ENCODE measurements at regions not wholly inside any gene's neighbourhood (a gene's known extent, or its start where the extent isn't known, plus 50 kb on each side); places are given as distances from the start of the nearest gene placed in this dataset.

- H3K9me3 Mint-ChIP-seq (ENCODE audit: insufficient read depth) = peaks cover 7% of the 10 kb centered on the region
- no peak overlapping the region for H3K4me3 ChIP-seq (ENCODE audit: control extremely low read depth in 1 of 5, extremely low read depth in 1 of 5, insufficient read depth in 1 of 5, low read depth in 2 of 5, low read length in 4 of 5)
- H3K36me3 ChIP-seq (replicated peaks in 1 of 2; ENCODE audit: control extremely low read depth in 1 of 2, control insufficient read depth in 1 of 2, extremely low read depth in 1 of 2, insufficient read depth in 2 of 2, low read length in 1 of 2) = no peaks in the 10 kb centered on the region
- H3K4me1 Mint-ChIP-seq = no peaks in the 10 kb centered on the region
- H3K4me2 ChIP-seq (replicated peaks; ENCODE audit: low read depth, low read length, poor library complexity, severe bottlenecking) = no peak overlapping the region
- no peaks in the 10 kb centered on the region for H3K27me3 ChIP-seq (replicated peaks in 1 of 4; ENCODE audit: control extremely low read depth in 1 of 4, control insufficient read depth in 3 of 4, insufficient read depth in 4 of 4, low read length in 3 of 4)
- no peaks in the 10 kb centered on the region for H4K20me1 ChIP-seq (ENCODE audit: control insufficient read depth, insufficient read depth, low read length, poor library complexity, severe bottlenecking)
- H3K9ac ChIP-seq (ENCODE audit: low read length) = no peak overlapping the region
- no peak for ATAC-seq (ENCODE audit: low read depth)
- H3K79me2 ChIP-seq (ENCODE audit: control insufficient read depth, insufficient read depth, low read length) = no peaks in the 10 kb centered on the region
- H3K4me1 ChIP-seq (ENCODE audit: control insufficient read depth in 2 of 2, insufficient read depth in 2 of 2, low read length in 2 of 2) = no peaks in the 10 kb centered on the region
- peaks cover 1 to 6% (median 4%) of the 10 kb centered on the region in 3 donors for H3K9me3 ChIP-seq (ENCODE audit: control extremely low read depth in 1 of 3, control insufficient read depth in 2 of 3, insufficient read depth in 1 of 3, low read length in 2 of 3)
- no CpG with 5 or more reads among the region's 2 CpGs for WGBS (ENCODE audit: insufficient coverage)
- no peak overlapping the region for H3K4me3 Mint-ChIP-seq
- no peak overlapping the region for H3K27ac Mint-ChIP-seq
- ChIA-PET POLR2A (no interaction called here), CTCF (interaction anchor here (1.4 kb wide), 1 partner anchor 636 kb away, joined by 4 read pairs; no protein-coding TSS in a partner anchor)
- intact Hi-C loops (cut with micrococcal nuclease) = loop anchor here (5.0 kb wide), 1 partner anchor 766 kb away; no protein-coding TSS in a partner anchor
- no peak overlapping the region for H2AFZ ChIP-seq (ENCODE audit: insufficient read depth, low read depth, low read length, poor library complexity, severe bottlenecking)
- H3K27ac ChIP-seq (ENCODE audit: low read length in 2 of 2) = no peak overlapping the region
- H3K27me3 Mint-ChIP-seq = peaks cover 4% of the 10 kb centered on the region
- DNase-seq = no peak
- TF ChIP-seq EZH2 (IDR thresholded peaks at IDR 0.05; ENCODE audit: borderline replicate concordance, insufficient read depth, low read depth, low read length, poor library complexity, severe bottlenecking) = no peak
- peak; percentile 11 for TF ChIP-seq CTCF (IDR thresholded peaks at IDR 0.05)
These were observed 402.6 kb downstream of the SUCLA2 start for GRCh38 chr13:47598340-47598911.

- ATAC-seq (ENCODE audit: low read depth) (no peak), DNase-seq (no peak)
- no peak overlapping the region for H3K4me3 Mint-ChIP-seq
- no peaks in the 10 kb centered on the region for H3K79me2 ChIP-seq (ENCODE audit: control insufficient read depth, insufficient read depth, low read length)
- H3K4me1 Mint-ChIP-seq = no peaks in the 10 kb centered on the region
- intact Hi-C loops (cut with micrococcal nuclease) = loop anchor here (5.0 kb wide), 1 partner anchor 763 kb away; no protein-coding TSS in a partner anchor
- H3K4me2 ChIP-seq (replicated peaks; ENCODE audit: low read depth, low read length, poor library complexity, severe bottlenecking) = no peak overlapping the region
- H3K36me3 ChIP-seq (replicated peaks in 1 of 2; ENCODE audit: control extremely low read depth in 1 of 2, control insufficient read depth in 1 of 2, extremely low read depth in 1 of 2, insufficient read depth in 2 of 2, low read length in 1 of 2) = no peaks in the 10 kb centered on the region
- no peak overlapping the region for H3K27ac Mint-ChIP-seq
- no peak overlapping the region for H3K9ac ChIP-seq (ENCODE audit: low read length)
- no peak for TF ChIP-seq EZH2 (IDR thresholded peaks at IDR 0.05; ENCODE audit: borderline replicate concordance, insufficient read depth, low read depth, low read length, poor library complexity, severe bottlenecking)
- H3K9me3 Mint-ChIP-seq (ENCODE audit: insufficient read depth) = peaks cover 7% of the 10 kb centered on the region
- no peak overlapping the region for H3K4me3 ChIP-seq (ENCODE audit: control extremely low read depth in 1 of 5, extremely low read depth in 1 of 5, insufficient read depth in 1 of 5, low read depth in 2 of 5, low read length in 4 of 5)
- peaks cover 1 to 7% (median 6%) of the 10 kb centered on the region in 3 donors for H3K9me3 ChIP-seq (ENCODE audit: control extremely low read depth in 1 of 3, control insufficient read depth in 2 of 3, insufficient read depth in 1 of 3, low read length in 2 of 3)
- no peaks in the 10 kb centered on the region for H4K20me1 ChIP-seq (ENCODE audit: control insufficient read depth, insufficient read depth, low read length, poor library complexity, severe bottlenecking)
- H2AFZ ChIP-seq (ENCODE audit: insufficient read depth, low read depth, low read length, poor library complexity, severe bottlenecking) = no peak overlapping the region
- no peak overlapping the region for H3K27ac ChIP-seq (ENCODE audit: low read length in 2 of 2)
- ChIA-PET CTCF (interaction anchor here (0.9 kb wide), 1 partner anchor 701 kb away, joined by 3 read pairs; no protein-coding TSS in a partner anchor), POLR2A (no interaction called here)
- no peaks in the 10 kb centered on the region for H3K27me3 ChIP-seq (replicated peaks in 1 of 4; ENCODE audit: control extremely low read depth in 1 of 4, control insufficient read depth in 3 of 4, insufficient read depth in 4 of 4, low read length in 3 of 4)
- H3K4me1 ChIP-seq (ENCODE audit: control insufficient read depth in 2 of 2, insufficient read depth in 2 of 2, low read length in 2 of 2) = no peaks in the 10 kb centered on the region
- no peaks in the 10 kb centered on the region for H3K27me3 Mint-ChIP-seq
These were observed 406.2 kb downstream of the SUCLA2 start for GRCh38 chr13:47594833-47595232.

All from B cell (primary cell).